ENCODE measurements at regions not wholly inside any gene's neighbourhood (a gene's known extent, or its start where the extent isn't known, plus 50 kb on each side); places are given as distances from the start of the nearest gene placed in this dataset.
"Not testable (repeated sequence)": the region's sequence is repeated elsewhere in the genome, so short reads cannot be mapped to it uniquely, and the experiment has no call there.

GRCh38 chr16:48997946-48998345, 283.7 kb downstream of the CBLN1 start:
- DNase-seq (ENCODE audit: low spot score) = no peak

- DNase-seq (ENCODE audit: low spot score) = no peak
Observed at GRCh38 chr16:48997081-48997615, 284.5 kb downstream of the CBLN1 start.

- DNase-seq (ENCODE audit: low spot score) = no peak
Observed at GRCh38 chr16:48978501-48978900, 303.1 kb downstream of the CBLN1 start.

- no peak for DNase-seq (ENCODE audit: low spot score)
Observed at GRCh38 chr16:48972236-48972635, 309.4 kb downstream of the CBLN1 start.

- DNase-seq (ENCODE audit: low spot score) = no peak
Observed at GRCh38 chr16:48971571-48972077, 310.0 kb downstream of the CBLN1 start.

GRCh38 chr16:48970216-48970615, 311.4 kb downstream of the CBLN1 start:
- no peak for DNase-seq (ENCODE audit: low spot score)

- no peak for DNase-seq (ENCODE audit: low spot score)
Observed at GRCh38 chr16:48969611-48970010, 312.0 kb downstream of the CBLN1 start.

GRCh38 chr16:48965386-48965785, 316.3 kb downstream of the CBLN1 start:
- no peak for DNase-seq (ENCODE audit: low spot score)

GRCh38 chr16:48963901-48964615, 317.6 kb downstream of the CBLN1 start:
- no peak for DNase-seq (ENCODE audit: low spot score)

- no peak for DNase-seq (ENCODE audit: low spot score)
Observed at GRCh38 chr16:48963306-48963705, 318.3 kb downstream of the CBLN1 start.

- no peak for DNase-seq (ENCODE audit: low spot score)
Observed at GRCh38 chr16:48961546-48961945, 320.1 kb downstream of the CBLN1 start.

- DNase-seq (ENCODE audit: low spot score) = no peak
Observed at GRCh38 chr16:48960830-48961229, 320.8 kb downstream of the CBLN1 start.

GRCh38 chr16:48959747-48960146, 321.9 kb downstream of the CBLN1 start:
- no peak for DNase-seq (ENCODE audit: low spot score)

GRCh38 chr16:48959204-48959603, 322.4 kb downstream of the CBLN1 start:
- DNase-seq (ENCODE audit: low spot score) = no peak

- DNase-seq (ENCODE audit: low spot score) = no peak
Observed at GRCh38 chr16:48958681-48959080, 323.0 kb downstream of the CBLN1 start.

GRCh38 chr16:48956620-48957019, 325.0 kb downstream of the CBLN1 start:
- no peak for DNase-seq (ENCODE audit: low spot score)

- DNase-seq (ENCODE audit: low spot score) = no peak
Observed at GRCh38 chr16:48955837-48956236, 325.8 kb downstream of the CBLN1 start.

GRCh38 chr16:48951621-48952125, 330.0 kb downstream of the CBLN1 start:
- DNase-seq (ENCODE audit: low spot score) = not testable (repeated sequence)

- DNase-seq (ENCODE audit: low spot score) = no peak
Observed at GRCh38 chr16:48950184-48950583, 331.5 kb downstream of the CBLN1 start.

- DNase-seq (ENCODE audit: low spot score) = no peak
Observed at GRCh38 chr16:48949636-48950035, 332.0 kb downstream of the CBLN1 start.

- DNase-seq (ENCODE audit: low spot score) = no peak
Observed at GRCh38 chr16:48948911-48949310, 332.7 kb downstream of the CBLN1 start.

- no peak for DNase-seq (ENCODE audit: low spot score)
Observed at GRCh38 chr16:48947371-48947713, 334.3 kb downstream of the CBLN1 start.

GRCh38 chr16:48946686-48947370, 334.8 kb downstream of the CBLN1 start:
- DNase-seq (ENCODE audit: low spot score) = no peak

Measured in activated CD4-positive, alpha-beta T cell treated with anti-CD3 and anti-CD28 coated beads, Interleukin-2, Interleukin-4, amounts not matched to agents 100 ng/mL and 50 ng/mL, durations not matched to agents 16 hours and 8 hours (primary cell).